A673 (cell line): ENCODE measurements at regions not wholly inside any gene's neighbourhood (a gene's known extent, or its start where the extent isn't known, plus 50 kb on each side); places are given as distances from the start of the nearest gene placed in this dataset.

Experiments
- BruUV-seq: library from RNA; stranded (reverse); fragments of 400-500 nt; replicated peaks from 2 replicates; lab custom pipeline; 2021; lab: Mats Ljungman, UMichigan
- CTCF ChIA-PET: fragments of 300-600 bp; sonication (Branson Sonifier 250); formaldehyde crosslinking; loops from one replicate; lab custom pipeline; 2022; ENCODE audit warnings: antibody characterized with exemption; lab: Charles Lee
- POLR2A ChIA-PET: fragments of 300-600 bp; sonication (Branson Sonifier 250); formaldehyde crosslinking; loops from one replicate; lab custom pipeline; 2022; ENCODE audit warnings: antibody characterized with exemption; ENCODE audit not compliant: low non-redundant PET; lab: Charles Lee
- DNase-seq: peaks from one replicate; pipeline ENCODE4 v3.0.0-alpha.2; 2015; ENCODE audit warnings: low spot score
- H3K27ac ChIP-seq: fragments of 200-600 bp; sonication (generic); 2 replicates; pipeline ENCODE4 v1.5.1; 2016; ENCODE audit warnings: mixed run types, low read depth, mild to moderate bottlenecking, mixed read lengths, antibody characterized with exemption, low read length; ENCODE audit not compliant: poor library complexity, severe bottlenecking
- H3K27me3 ChIP-seq: fragments of 200-600 bp; sonication (generic); replicated peaks from 2 replicates; pipeline ENCODE4 v1.6.1; 2017; ENCODE audit warnings: mixed run types, low read depth, mild to moderate bottlenecking, mixed read lengths, antibody characterized with exemption, low read length; ENCODE audit not compliant: insufficient read depth, poor library complexity
- H3K36me3 ChIP-seq: fragments of 200-600 bp; sonication (generic); 2 replicates; pipeline ENCODE4 v1.6.1; 2016; ENCODE audit warnings: mixed run types, mild to moderate bottlenecking, mixed read lengths, antibody characterized with exemption, low read length; ENCODE audit not compliant: insufficient read depth, poor library complexity, severe bottlenecking
- H3K4me1 ChIP-seq: fragments of 200-600 bp; sonication (generic); 2 replicates; pipeline ENCODE4 v1.6.1; 2017; ENCODE audit warnings: mixed run types, mild to moderate bottlenecking, mixed read lengths, antibody characterized with exemption, low read length; ENCODE audit not compliant: insufficient read depth, poor library complexity, severe bottlenecking
- H3K4me3 ChIP-seq: fragments of 200-600 bp; sonication (generic); 2 replicates; pipeline ENCODE4 v1.5.1; 2016; ENCODE audit warnings: low read depth, mixed run types, mild to moderate bottlenecking, mixed read lengths, low read length; ENCODE audit not compliant: poor library complexity, severe bottlenecking
- H3K9me3 ChIP-seq: fragments of 200-600 bp; sonication (generic); 2 replicates; pipeline ENCODE4 v1.6.1; 2016; ENCODE audit warnings: mixed run types, low read depth, mild to moderate bottlenecking, mixed read lengths, antibody characterized with exemption, low read length; ENCODE audit not compliant: poor library complexity, severe bottlenecking
- CTCF ChIP-seq: fragments of 300-800, 200-600 bp; sonication (generic); conservative IDR thresholded peaks from 2 replicates; pipeline ENCODE4 v1.5.1; 2017; ENCODE audit warnings: low read depth, mild to moderate bottlenecking, antibody characterized with exemption, low read length, moderate library complexity, mixed read lengths
- EZH2 ChIP-seq: fragments of 200-600 bp; sonication (generic); IDR thresholded peaks from 2 replicates; pipeline ENCODE4 v1.6.1; 2017; ENCODE audit warnings: borderline replicate concordance, low read depth, mild to moderate bottlenecking, mixed read lengths, antibody characterized with exemption, low read length; ENCODE audit not compliant: poor library complexity, severe bottlenecking
- intact Hi-C: fragments of 100-400 bp; cut with micrococcal nuclease; formaldehyde crosslinking; loops from one replicate; pipeline ENCODE4 v1.10.0; 2022; ENCODE audit not compliant: unreplicated experiment

- Histone ChIP-seq H3K4me3 (no peak overlapping the region), H3K36me3 (no peaks in the 10 kb centered on the region), H3K9me3 (no peaks in the 10 kb centered on the region), H3K27ac (no peak overlapping the region), H3K4me1 (no peaks in the 10 kb centered on the region), H3K27me3 (no peaks in the 10 kb centered on the region)
- DNase-seq, result no peak
- intact Hi-C loops, result no loop called here
- ChIA-PET CTCF (no interaction called here), POLR2A (no interaction called here)
- TF ChIP-seq EZH2 (no peak), CTCF (no peak)
- no TSS peak for BruUV-seq
Measured at GRCh38 chr22:47453049-47453448, 690.6 kb downstream of the TBC1D22A start.

DNA sequence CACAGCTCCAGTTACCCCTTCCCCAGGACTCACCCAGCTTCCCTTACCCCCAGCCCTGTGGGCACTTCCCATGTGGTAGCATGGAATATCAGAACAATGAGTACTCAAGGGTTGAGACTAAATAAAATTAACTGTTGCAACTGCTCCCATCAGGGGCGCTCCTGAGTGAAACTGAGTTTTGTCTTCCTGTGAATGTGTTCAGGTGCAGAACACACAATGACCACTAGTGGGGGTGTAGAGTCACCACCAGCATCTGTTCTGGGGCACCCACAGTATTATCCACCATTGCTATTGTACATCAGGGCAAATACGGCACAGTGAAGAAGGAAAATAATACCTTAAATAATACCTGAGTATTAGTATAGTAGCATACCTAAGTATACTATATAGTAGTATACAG lies 689.7 kb downstream of the TBC1D22A start:
- ChIA-PET CTCF (no interaction called here), POLR2A (no interaction called here)
- intact Hi-C loops, result no loop called here
- DNase-seq, result peak; percentile 55
- BruUV-seq, result no TSS peak
- Histone ChIP-seq H3K36me3 (no peaks in the 10 kb centered on the region), H3K27me3 (no peaks in the 10 kb centered on the region), H3K4me1 (no peaks in the 10 kb centered on the region), H3K9me3 (no peaks in the 10 kb centered on the region), H3K4me3 (no peak overlapping the region), H3K27ac (no peak overlapping the region)
- peak; percentile 54 for TF ChIP-seq CTCF
- no peak for TF ChIP-seq EZH2

GRCh38 chr22:47450876-47451475 lies 688.5 kb downstream of the TBC1D22A start:
- CTCF ChIA-PET, result no interaction called here
- POLR2A ChIA-PET, result no interaction called here
- no peak overlapping the region for H3K27ac ChIP-seq
- H3K27me3 ChIP-seq, result no peaks in the 10 kb centered on the region
- H3K4me1 ChIP-seq, result no peaks in the 10 kb centered on the region
- intact Hi-C loops, result no loop called here
- TF ChIP-seq EZH2, result no peak
- TF ChIP-seq CTCF, result no peak
- H3K4me3 ChIP-seq, result no peak overlapping the region
- no peaks in the 10 kb centered on the region for H3K36me3 ChIP-seq
- BruUV-seq, result no TSS peak
- DNase-seq, result no peak
- no peaks in the 10 kb centered on the region for H3K9me3 ChIP-seq
